ENCODE measurements at regions not wholly inside any gene's neighbourhood (a gene's known extent, or its start where the extent isn't known, plus 50 kb on each side); places are given as distances from the start of the nearest gene placed in this dataset.

DNA sequence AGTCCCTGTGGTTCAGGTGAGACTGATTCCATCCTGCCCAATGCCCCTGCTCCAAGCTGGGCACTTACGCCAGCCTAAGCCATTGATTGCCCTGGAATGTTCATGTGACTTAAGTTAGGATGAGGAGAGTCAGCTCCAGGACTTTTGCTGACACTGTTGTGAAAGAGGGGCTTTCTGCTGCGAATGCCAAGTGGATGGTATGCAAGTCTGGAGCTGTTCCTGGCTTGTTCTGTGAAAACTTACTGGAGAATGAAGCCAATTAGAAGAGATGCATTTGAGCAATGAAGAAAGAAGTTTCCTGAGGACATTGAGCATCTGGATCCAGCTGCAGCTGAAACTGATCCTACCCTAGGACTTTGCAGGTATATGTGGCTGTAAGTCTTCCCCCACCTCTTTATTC, 61.2 kb upstream of the ZFR start:
- TF ChIP-seq, protein P1, sequence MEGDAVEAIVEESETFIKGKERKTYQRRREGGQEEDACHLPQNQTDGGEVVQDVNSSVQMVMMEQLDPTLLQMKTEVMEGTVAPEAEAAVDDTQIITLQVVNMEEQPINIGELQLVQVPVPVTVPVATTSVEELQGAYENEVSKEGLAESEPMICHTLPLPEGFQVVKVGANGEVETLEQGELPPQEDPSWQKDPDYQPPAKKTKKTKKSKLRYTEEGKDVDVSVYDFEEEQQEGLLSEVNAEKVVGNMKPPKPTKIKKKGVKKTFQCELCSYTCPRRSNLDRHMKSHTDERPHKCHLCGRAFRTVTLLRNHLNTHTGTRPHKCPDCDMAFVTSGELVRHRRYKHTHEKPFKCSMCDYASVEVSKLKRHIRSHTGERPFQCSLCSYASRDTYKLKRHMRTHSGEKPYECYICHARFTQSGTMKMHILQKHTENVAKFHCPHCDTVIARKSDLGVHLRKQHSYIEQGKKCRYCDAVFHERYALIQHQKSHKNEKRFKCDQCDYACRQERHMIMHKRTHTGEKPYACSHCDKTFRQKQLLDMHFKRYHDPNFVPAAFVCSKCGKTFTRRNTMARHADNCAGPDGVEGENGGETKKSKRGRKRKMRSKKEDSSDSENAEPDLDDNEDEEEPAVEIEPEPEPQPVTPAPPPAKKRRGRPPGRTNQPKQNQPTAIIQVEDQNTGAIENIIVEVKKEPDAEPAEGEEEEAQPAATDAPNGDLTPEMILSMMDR (IDR thresholded peaks at IDR 0.05; ENCODE audit: low read depth, low read length, missing input control) = no peak
- TF ChIP-seq, protein P2, sequence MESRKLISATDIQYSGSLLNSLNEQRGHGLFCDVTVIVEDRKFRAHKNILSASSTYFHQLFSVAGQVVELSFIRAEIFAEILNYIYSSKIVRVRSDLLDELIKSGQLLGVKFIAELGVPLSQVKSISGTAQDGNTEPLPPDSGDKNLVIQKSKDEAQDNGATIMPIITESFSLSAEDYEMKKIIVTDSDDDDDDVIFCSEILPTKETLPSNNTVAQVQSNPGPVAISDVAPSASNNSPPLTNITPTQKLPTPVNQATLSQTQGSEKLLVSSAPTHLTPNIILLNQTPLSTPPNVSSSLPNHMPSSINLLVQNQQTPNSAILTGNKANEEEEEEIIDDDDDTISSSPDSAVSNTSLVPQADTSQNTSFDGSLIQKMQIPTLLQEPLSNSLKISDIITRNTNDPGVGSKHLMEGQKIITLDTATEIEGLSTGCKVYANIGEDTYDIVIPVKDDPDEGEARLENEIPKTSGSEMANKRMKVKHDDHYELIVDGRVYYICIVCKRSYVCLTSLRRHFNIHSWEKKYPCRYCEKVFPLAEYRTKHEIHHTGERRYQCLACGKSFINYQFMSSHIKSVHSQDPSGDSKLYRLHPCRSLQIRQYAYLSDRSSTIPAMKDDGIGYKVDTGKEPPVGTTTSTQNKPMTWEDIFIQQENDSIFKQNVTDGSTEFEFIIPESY (IDR thresholded peaks at IDR 0.05) = no peak
- TF ChIP-seq FOXA2 (IDR thresholded peaks at IDR 0.05) = no peak
- TF ChIP-seq HNF4G (IDR thresholded peaks at IDR 0.05) = no peak
- TF ChIP-seq, protein P3, sequence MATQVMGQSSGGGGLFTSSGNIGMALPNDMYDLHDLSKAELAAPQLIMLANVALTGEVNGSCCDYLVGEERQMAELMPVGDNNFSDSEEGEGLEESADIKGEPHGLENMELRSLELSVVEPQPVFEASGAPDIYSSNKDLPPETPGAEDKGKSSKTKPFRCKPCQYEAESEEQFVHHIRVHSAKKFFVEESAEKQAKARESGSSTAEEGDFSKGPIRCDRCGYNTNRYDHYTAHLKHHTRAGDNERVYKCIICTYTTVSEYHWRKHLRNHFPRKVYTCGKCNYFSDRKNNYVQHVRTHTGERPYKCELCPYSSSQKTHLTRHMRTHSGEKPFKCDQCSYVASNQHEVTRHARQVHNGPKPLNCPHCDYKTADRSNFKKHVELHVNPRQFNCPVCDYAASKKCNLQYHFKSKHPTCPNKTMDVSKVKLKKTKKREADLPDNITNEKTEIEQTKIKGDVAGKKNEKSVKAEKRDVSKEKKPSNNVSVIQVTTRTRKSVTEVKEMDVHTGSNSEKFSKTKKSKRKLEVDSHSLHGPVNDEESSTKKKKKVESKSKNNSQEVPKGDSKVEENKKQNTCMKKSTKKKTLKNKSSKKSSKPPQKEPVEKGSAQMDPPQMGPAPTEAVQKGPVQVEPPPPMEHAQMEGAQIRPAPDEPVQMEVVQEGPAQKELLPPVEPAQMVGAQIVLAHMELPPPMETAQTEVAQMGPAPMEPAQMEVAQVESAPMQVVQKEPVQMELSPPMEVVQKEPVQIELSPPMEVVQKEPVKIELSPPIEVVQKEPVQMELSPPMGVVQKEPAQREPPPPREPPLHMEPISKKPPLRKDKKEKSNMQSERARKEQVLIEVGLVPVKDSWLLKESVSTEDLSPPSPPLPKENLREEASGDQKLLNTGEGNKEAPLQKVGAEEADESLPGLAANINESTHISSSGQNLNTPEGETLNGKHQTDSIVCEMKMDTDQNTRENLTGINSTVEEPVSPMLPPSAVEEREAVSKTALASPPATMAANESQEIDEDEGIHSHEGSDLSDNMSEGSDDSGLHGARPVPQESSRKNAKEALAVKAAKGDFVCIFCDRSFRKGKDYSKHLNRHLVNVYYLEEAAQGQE (IDR thresholded peaks at IDR 0.05) = no peak

Data from liver (tissue), 3 donors.